SW 1271 (cell line): ENCODE measurements at regions not wholly inside any gene's neighbourhood (a gene's known extent, or its start where the extent isn't known, plus 50 kb on each side); places are given as distances from the start of the nearest gene placed in this dataset.
"Not testable (repeated sequence)": the region's sequence is repeated elsewhere in the genome, so short reads cannot be mapped to it uniquely, and the experiment has no call there.

ENCODE experiments used
- DNase-seq, 2 experiments: peaks; one replicate each; lab custom pipeline; 2025; lab: John Stamatoyannopoulos, UW

- DNase-seq, result no peak
These were observed 884.5 kb upstream of the GJE1 start for GRCh38 chr6:141248021-141248799.

GRCh38 chr6:141244366-141244765 is 888.4 kb upstream of the GJE1 start:
- DNase-seq, result no peak

GRCh38 chr6:141242957-141243356 is 889.8 kb upstream of the GJE1 start:
- DNase-seq, result no peak

- no peak for DNase-seq
These were observed 903.4 kb upstream of the GJE1 start for GRCh38 chr6:141229296-141229695.

- no peak for DNase-seq
These were observed 914.1 kb upstream of the GJE1 start for GRCh38 chr6:141218583-141218982.

- DNase-seq, result no peak
These were observed 916.0 kb upstream of the GJE1 start for GRCh38 chr6:141216726-141217125.

GRCh38 chr6:141212296-141212695 is 920.4 kb upstream of the GJE1 start:
- DNase-seq, result no peak

GRCh38 chr6:141211845-141212244 is 920.9 kb upstream of the GJE1 start:
- DNase-seq, result no peak

GRCh38 chr6:141210901-141211300 is 921.8 kb upstream of the GJE1 start:
- DNase-seq, result no peak

GRCh38 chr6:141209890-141210289 is 922.8 kb upstream of the GJE1 start:
- DNase-seq, result no peak

- no peak for DNase-seq
These were observed 924.6 kb upstream of the GJE1 start for GRCh38 chr6:141208101-141208500.

- no peak for DNase-seq
These were observed 928.7 kb upstream of the GJE1 start for GRCh38 chr6:141203902-141204575.

GRCh38 chr6:141202626-141203025 is 930.1 kb upstream of the GJE1 start:
- no peak for DNase-seq

- DNase-seq, result no peak
These were observed 933.7 kb upstream of the GJE1 start for GRCh38 chr6:141199074-141199473.

GRCh38 chr6:141195251-141195832 is 937.4 kb upstream of the GJE1 start:
- DNase-seq, result no peak

- DNase-seq, result no peak
These were observed 949.4 kb upstream of the GJE1 start for GRCh38 chr6:141183368-141183767.

- DNase-seq, result not testable (repeated sequence)
These were observed 957.3 kb upstream of the GJE1 start for GRCh38 chr6:141175458-141175857.

- no peak for DNase-seq
These were observed 957.8 kb upstream of the GJE1 start for GRCh38 chr6:141174932-141175331.

- DNase-seq, result no peak
These were observed 959.2 kb upstream of the GJE1 start for GRCh38 chr6:141173529-141173928.

GRCh38 chr6:141169419-141169818 is 963.3 kb upstream of the GJE1 start:
- DNase-seq, result peak in 1 of 2 experiments; percentile 2

GRCh38 chr6:141167945-141168344 is 964.8 kb upstream of the GJE1 start:
- DNase-seq, result no peak

GRCh38 chr6:141165002-141165665 is 967.6 kb upstream of the GJE1 start:
- DNase-seq, result no peak
